Peyer's patch (tissue), 4 donors: ENCODE measurements at regions not wholly inside any gene's neighbourhood (a gene's known extent, or its start where the extent isn't known, plus 50 kb on each side); places are given as distances from the start of the nearest gene placed in this dataset.

Experiments used
- DNase-seq, 3 donors: peaks; one replicate each; pipeline ENCODE4 v3.0.0-alpha.2; 2017 to 2019
- H3K27ac ChIP-seq, 4 donors: fragments of 200-600 bp; sonication (generic); one replicate each; pipeline ENCODE4 v1.5.1; 2016 to 2019
- H3K27me3 ChIP-seq, 2 donors: fragments of 200-600 bp; sonication (generic); one replicate each; pipeline ENCODE4 v1.5.1; 2019
- H3K36me3 ChIP-seq, 3 donors: fragments of 200-600 bp; sonication (generic); one replicate each; pipeline ENCODE4 v1.5.1; 2016 to 2019
- H3K4me1 ChIP-seq, 4 donors: fragments of 200-600 bp; sonication (generic); one replicate each; pipeline ENCODE4 v1.5.1; 2016 to 2019
- H3K4me3 ChIP-seq, 4 donors: fragments of 200-600 bp; sonication (generic); 1 replicate in 3 of 4; 2 replicates in 1 of 4; pipeline ENCODE4 v1.5.1; 2016 to 2019; ENCODE audit warnings: mild to moderate bottlenecking in 1 of 4
- H3K9me3 ChIP-seq, 4 donors: fragments of 200-600 bp; sonication (generic); one replicate each; pipeline ENCODE4 v1.5.1; 2016 to 2019; ENCODE audit warnings: mild to moderate bottlenecking in 1 of 4
- CTCF ChIP-seq, 6 experiments: fragments of 450-650 bp in 4 of 6; fragments of 200-600 bp in 2 of 6; sonication (generic) in 1 of 6; IDR thresholded peaks; one replicate each; pipeline ENCODE4 v1.5.1; 2017 to 2019; ENCODE audit warnings: antibody characterized with exemption in 6 of 6, mild to moderate bottlenecking in 3 of 6, moderate library complexity in 1 of 6
- POLR2A ChIP-seq, 2 donors: fragments of 450-650 bp; IDR thresholded peaks; one replicate each; pipeline ENCODE4 v1.5.1; 2017; ENCODE audit warnings: antibody characterized with exemption in 2 of 2, mild to moderate bottlenecking in 2 of 2, moderate library complexity in 2 of 2

DNA sequence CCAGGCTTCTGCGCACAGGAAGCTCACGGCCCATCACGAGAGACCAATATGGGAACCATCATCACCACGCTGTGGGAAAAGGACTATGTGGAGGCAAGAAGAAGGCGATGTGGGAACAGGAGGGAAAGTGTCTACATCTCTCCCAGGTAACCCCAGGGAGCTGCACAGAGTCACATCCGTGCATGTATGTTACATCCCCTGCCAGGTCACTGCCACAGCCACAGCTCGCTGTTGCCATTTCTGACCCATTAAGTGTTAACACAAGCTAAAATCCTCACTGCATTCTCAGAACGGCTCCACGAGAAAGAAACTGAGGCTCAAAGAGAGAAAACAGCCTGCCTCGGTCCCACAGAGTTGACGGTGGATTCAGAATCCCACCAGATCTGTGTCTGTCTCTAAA is 319.1 kb downstream of the FOXL1 start:
- Histone ChIP-seq H3K4me1 (no peaks in the 10 kb centered on the region), H3K4me3 (no peak overlapping the region), H3K27ac (no peak overlapping the region), H3K27me3 (no peaks in the 10 kb centered on the region), H3K36me3 (no peaks in the 10 kb centered on the region), H3K9me3 (no peaks in the 10 kb centered on the region)
- DNase-seq = no peak
- TF ChIP-seq CTCF (IDR thresholded peaks at IDR 0.05) (no peak), POLR2A (IDR thresholded peaks at IDR 0.05) (no peak)

DNA sequence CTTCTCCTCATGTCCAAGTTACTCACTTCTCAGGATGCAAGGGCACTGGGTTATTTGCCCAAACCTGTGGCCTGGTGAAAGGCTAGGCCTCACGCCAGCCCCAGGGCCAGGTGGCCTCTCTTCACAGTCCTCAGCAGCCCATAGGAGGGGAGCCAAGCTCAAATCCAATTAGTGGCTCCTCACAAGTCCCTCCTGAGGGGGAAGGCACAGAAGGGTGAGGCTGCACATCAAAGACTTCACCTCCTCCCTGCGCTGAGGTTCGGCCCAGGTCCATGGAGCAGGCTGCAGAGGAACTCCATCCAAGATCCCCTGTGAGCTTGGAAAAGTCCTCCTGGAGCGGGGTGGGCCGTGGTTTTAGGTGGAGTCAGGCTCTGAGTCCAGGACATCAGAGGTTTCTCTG is 320.0 kb downstream of the FOXL1 start:
- H3K4me1 ChIP-seq = no peaks in the 10 kb centered on the region
- no peak overlapping the region for H3K4me3 ChIP-seq
- no peaks in the 10 kb centered on the region for H3K27me3 ChIP-seq
- no peak for TF ChIP-seq POLR2A (IDR thresholded peaks at IDR 0.05)
- no peak for TF ChIP-seq CTCF (IDR thresholded peaks at IDR 0.05)
- DNase-seq = no peak
- no peaks in the 10 kb centered on the region for H3K9me3 ChIP-seq
- no peak overlapping the region for H3K27ac ChIP-seq
- no peaks in the 10 kb centered on the region for H3K36me3 ChIP-seq

DNA sequence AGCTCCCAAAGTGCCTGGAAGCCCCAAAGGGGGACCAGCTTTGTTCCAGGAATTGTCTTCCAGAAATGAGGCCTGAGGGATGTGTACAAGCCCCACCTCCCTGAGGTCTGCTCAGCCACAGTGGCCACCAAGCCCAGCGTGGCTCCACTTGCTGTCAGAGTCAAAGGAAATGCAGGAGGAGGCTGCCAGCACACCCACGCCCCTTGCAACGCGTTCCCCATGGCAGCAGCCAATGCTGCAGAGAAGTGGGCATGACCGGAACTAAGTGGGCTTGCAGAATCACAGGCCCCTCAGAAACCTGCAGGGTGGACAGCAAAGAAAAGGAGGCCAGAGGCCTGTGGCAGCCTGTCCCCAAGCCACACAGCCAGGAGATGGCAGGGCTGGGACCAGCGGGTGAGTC is 320.8 kb downstream of the FOXL1 start:
- H3K27me3 ChIP-seq = no peaks in the 10 kb centered on the region
- no peaks in the 10 kb centered on the region for H3K4me1 ChIP-seq
- H3K36me3 ChIP-seq = no peaks in the 10 kb centered on the region
- DNase-seq = no peak
- no peak overlapping the region for H3K27ac ChIP-seq
- TF ChIP-seq CTCF (IDR thresholded peaks at IDR 0.05) = no peak
- TF ChIP-seq POLR2A (IDR thresholded peaks at IDR 0.05) = no peak
- no peaks in the 10 kb centered on the region for H3K9me3 ChIP-seq
- no peak overlapping the region for H3K4me3 ChIP-seq

DNA sequence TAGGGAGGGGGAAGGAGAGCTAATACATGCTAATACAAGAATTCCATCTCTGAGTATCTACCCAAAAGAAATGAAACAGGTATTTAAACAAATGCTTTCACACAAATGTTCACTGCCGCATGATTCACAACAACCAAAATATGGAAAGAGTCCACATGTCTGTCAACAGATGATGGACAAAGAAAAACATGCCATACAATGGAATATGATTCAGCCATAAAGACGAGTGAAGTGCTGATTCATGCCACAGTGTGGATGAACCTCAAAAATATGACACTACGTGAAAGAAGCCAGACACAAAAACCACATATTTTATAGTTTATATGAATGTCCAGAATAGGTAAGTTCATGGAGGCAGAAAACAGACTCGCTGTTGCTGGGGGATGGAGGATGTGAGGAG is 321.4 kb downstream of the FOXL1 start:
- Histone ChIP-seq H3K27me3 (no peaks in the 10 kb centered on the region), H3K9me3 (no peaks in the 10 kb centered on the region), H3K4me1 (no peaks in the 10 kb centered on the region), H3K27ac (no peak overlapping the region), H3K4me3 (no peak overlapping the region), H3K36me3 (no peaks in the 10 kb centered on the region)
- no peak for TF ChIP-seq POLR2A (IDR thresholded peaks at IDR 0.05)
- no peak for TF ChIP-seq CTCF (IDR thresholded peaks at IDR 0.05)
- DNase-seq = no peak

DNA sequence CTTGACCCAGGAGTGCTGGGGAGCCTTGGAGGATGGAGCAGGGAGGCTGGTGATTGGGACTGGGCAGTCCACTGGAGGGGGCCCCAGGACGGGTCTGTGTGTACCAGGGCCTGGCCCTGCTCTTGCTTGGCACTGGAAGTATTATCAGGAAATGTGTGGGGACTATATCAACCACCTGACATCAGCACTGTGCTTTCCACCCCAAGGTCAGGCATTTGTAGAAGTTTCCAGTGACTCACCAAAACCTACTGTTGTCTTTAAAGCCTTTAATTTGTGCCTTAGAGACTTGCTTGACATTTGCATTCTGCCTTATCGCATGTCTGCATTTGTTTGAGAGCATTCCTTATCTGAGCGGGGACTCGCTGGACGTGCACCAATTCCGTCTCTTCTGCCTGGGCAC is 323.1 kb downstream of the FOXL1 start:
- H3K9me3 ChIP-seq = no peaks in the 10 kb centered on the region
- H3K4me1 ChIP-seq = no peaks in the 10 kb centered on the region
- TF ChIP-seq POLR2A (IDR thresholded peaks at IDR 0.05) = no peak
- TF ChIP-seq CTCF (IDR thresholded peaks at IDR 0.05) = no peak
- H3K27me3 ChIP-seq = no peaks in the 10 kb centered on the region
- no peaks in the 10 kb centered on the region for H3K36me3 ChIP-seq
- no peak overlapping the region for H3K4me3 ChIP-seq
- no peak for DNase-seq
- H3K27ac ChIP-seq = no peak overlapping the region

DNA sequence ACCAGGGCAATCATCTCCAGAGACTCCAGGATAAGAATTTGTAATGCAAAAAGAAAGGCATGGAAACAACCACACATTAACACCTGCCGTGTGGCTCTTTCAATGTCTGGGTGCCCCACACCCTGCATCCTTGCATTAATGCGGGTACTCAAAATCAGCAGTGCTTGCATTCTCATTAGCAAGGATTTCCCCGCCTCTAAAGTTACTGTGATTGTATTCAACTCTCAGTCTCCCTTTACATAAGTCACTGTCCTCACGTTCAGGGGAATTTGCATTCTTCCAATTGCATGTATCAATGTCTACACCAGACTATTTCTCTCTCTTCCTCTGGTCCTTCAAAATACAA is 324.3 kb downstream of the FOXL1 start:
- Histone ChIP-seq H3K36me3 (no peaks in the 10 kb centered on the region), H3K27me3 (no peaks in the 10 kb centered on the region), H3K4me1 (no peaks in the 10 kb centered on the region), H3K27ac (no peak overlapping the region), H3K9me3 (no peaks in the 10 kb centered on the region), H3K4me3 (no peak overlapping the region)
- DNase-seq = no peak
- TF ChIP-seq CTCF (IDR thresholded peaks at IDR 0.05) (no peak), POLR2A (IDR thresholded peaks at IDR 0.05) (no peak)
